Stomach (tissue), 4 donors: ENCODE measurements at regions not wholly inside any gene's neighbourhood (a gene's known extent, or its start where the extent isn't known, plus 50 kb on each side); places are given as distances from the start of the nearest gene placed in this dataset.

Experiments
- CTCF ChIP-seq, 7 experiments: fragments of 450-650 bp in 4 of 7; fragments of 200-600 bp in 3 of 7; sonication (generic) in 3 of 7; IDR thresholded peaks; one replicate each; pipeline ENCODE4 v1.5.1; 2016 to 2019; ENCODE audit warnings: antibody characterized with exemption in 7 of 7, control low read depth in 2 of 7, mild to moderate bottlenecking in 1 of 7
- EP300 ChIP-seq: sonication (generic); formaldehyde crosslinking; IDR thresholded peaks from one replicate; pipeline ENCODE4 v1.6.1; 2017; ENCODE audit warnings: antibody characterized with exemption
- POLR2A ChIP-seq, 4 donors: fragments of 450-650 bp; IDR thresholded peaks; one replicate each; pipeline ENCODE4 v1.6.1; 2016; ENCODE audit warnings: antibody characterized with exemption in 4 of 4, control low read depth in 2 of 4, mild to moderate bottlenecking in 1 of 4, moderate library complexity in 1 of 4

DNA sequence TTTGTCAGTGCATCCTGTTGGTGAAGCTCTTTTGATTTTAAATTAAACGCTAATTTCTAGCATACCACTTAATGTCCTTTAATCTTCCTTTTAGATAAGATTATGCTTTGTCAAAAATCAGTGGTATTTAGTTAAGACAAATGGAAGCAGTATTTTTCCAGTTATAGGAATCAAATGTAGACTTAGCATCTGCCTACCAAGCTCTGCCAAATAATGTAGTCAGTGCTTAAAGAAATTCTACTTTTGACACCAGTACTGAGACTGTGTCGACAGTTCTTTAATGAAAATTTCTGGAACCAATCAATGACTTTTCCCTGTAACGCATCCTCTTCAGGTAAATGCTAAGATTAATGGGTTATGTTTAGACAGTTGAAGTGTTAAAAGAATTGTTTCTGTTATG is 803.3 kb upstream of the FAM98A start:
- no peak for TF ChIP-seq EP300
- TF ChIP-seq POLR2A (IDR thresholded peaks at IDR 0.05), result no peak
- no peak for TF ChIP-seq CTCF (IDR thresholded peaks at IDR 0.05)
